ENCODE measurements at regions not wholly inside any gene's neighbourhood (a gene's known extent, or its start where the extent isn't known, plus 50 kb on each side); places are given as distances from the start of the nearest gene placed in this dataset.

DNA sequence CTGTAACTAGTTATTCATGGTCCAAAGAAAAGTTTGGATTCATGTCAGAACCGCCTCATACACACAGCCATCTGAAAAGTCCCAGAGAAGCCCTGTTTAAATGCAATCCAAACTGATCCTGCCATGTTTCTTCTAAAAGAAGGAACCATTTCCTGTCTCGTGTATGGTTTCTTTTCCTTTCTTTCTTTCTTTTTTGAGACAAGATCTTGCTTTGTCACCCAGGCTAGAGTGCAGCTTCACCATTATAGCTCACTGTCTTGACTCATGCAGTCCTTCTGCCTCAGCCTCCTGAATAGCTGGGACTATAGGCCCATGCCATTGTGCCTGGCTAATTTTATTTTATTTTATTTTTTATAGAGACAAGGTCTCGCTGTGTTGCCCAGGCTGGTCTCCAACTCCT is 77.4 kb upstream of the NSMCE3 start:
- Histone ChIP-seq H2BK15ac (ENCODE audit: low read depth, low read length) (no peak overlapping the region), H3K56ac (ENCODE audit: extremely low read depth, insufficient read depth, low read length) (no peak overlapping the region), H3K9me3 (ENCODE audit: control insufficient read depth, insufficient read depth, low read length) (no peaks in the 10 kb centered on the region), H3K27ac (ENCODE audit: insufficient read depth, low read length) (no peak overlapping the region), H3K9me1 (ENCODE audit: insufficient read depth, low read length) (no peaks in the 10 kb centered on the region), H3K23ac (ENCODE audit: low read depth, low read length) (no peak overlapping the region), H3K14ac (replicated peaks; ENCODE audit: low read depth, low read length) (no peak overlapping the region), H3K18ac (ENCODE audit: low read depth, low read length) (no peak overlapping the region), H2AFZ (replicated peaks; ENCODE audit: low read length, poor library complexity) (no peak overlapping the region), H2BK120ac (ENCODE audit: low read depth, low read length) (no peak overlapping the region), H3K27me3 (ENCODE audit: control insufficient read depth, insufficient read depth, low read length) (peaks cover 5% of the 10 kb centered on the region), H2BK5ac (ENCODE audit: low read depth, low read length, poor library complexity, severe bottlenecking) (no peak overlapping the region), H3K4me3 (ENCODE audit: insufficient read depth, low read depth, low read length) (no peak overlapping the region), H2AK5ac (ENCODE audit: low read depth, low read length) (no peak overlapping the region), H3K79me1 (ENCODE audit: low read depth in 1 of 2, low read length in 2 of 2) (no peaks in the 10 kb centered on the region), H3K4me1 (ENCODE audit: control insufficient read depth, insufficient read depth, low read length) (no peaks in the 10 kb centered on the region), H2BK20ac (ENCODE audit: low read depth, low read length) (no peak overlapping the region), H4K91ac (ENCODE audit: insufficient read depth, low read depth, low read length) (no peak overlapping the region), H2AK9ac (replicated peaks; ENCODE audit: low read depth, low read length, poor library complexity) (no peak overlapping the region), H4K8ac (ENCODE audit: low read depth in 2 of 2, low read length in 2 of 2) (no peak overlapping the region), H3K36me3 (ENCODE audit: control insufficient read depth, insufficient read depth, low read length) (no peaks in the 10 kb centered on the region), H3K9ac (ENCODE audit: low read depth, low read length) (no peak overlapping the region), H4K20me1 (ENCODE audit: insufficient read depth, low read length) (no peaks in the 10 kb centered on the region), H3K4me2 (ENCODE audit: low read depth, low read length) (no peak overlapping the region), H3K4ac (ENCODE audit: low read depth, low read length) (no peak overlapping the region), H4K5ac (ENCODE audit: low read depth, low read length) (no peak overlapping the region)
- ChIA-PET CTCF (no interaction called here), POLR2A (ENCODE audit: unreplicated experiment) (no interaction called here)
- TF ChIP-seq RCOR1 (IDR thresholded peaks at IDR 0.05; ENCODE audit: insufficient replicate concordance, low read length) (no peak), MXI1 (IDR thresholded peaks at IDR 0.05; ENCODE audit: borderline replicate concordance, low read depth, low read length) (no peak), CEBPB (IDR thresholded peaks at IDR 0.05; ENCODE audit: low read depth, low read length) (no peak), BHLHE40 (IDR thresholded peaks at IDR 0.05; ENCODE audit: low read depth, low read length) (no peak), FOS (IDR thresholded peaks at IDR 0.05; ENCODE audit: low read depth, low read length) (no peak), SMC3 (IDR thresholded peaks at IDR 0.05; ENCODE audit: low read depth, low read length) (no peak), MAZ (IDR thresholded peaks at IDR 0.05; ENCODE audit: borderline replicate concordance, low read depth, low read length) (no peak), RFX5 (IDR thresholded peaks at IDR 0.05; ENCODE audit: low read depth, low read length) (no peak), MAFK (IDR thresholded peaks at IDR 0.05; ENCODE audit: low read depth, low read length) (no peak), CHD1 (IDR thresholded peaks at IDR 0.05; ENCODE audit: low read depth, low read length) (no peak), POLR2A (IDR thresholded peaks at IDR 0.05; ENCODE audit: low read depth, low read length) (no peak), NFE2L2 (IDR thresholded peaks at IDR 0.05; ENCODE audit: low read depth, low read length) (no peak), RAD21 (IDR thresholded peaks at IDR 0.05; ENCODE audit: low read length) (no peak)
- TF ChIP-seq, protein P1, sequence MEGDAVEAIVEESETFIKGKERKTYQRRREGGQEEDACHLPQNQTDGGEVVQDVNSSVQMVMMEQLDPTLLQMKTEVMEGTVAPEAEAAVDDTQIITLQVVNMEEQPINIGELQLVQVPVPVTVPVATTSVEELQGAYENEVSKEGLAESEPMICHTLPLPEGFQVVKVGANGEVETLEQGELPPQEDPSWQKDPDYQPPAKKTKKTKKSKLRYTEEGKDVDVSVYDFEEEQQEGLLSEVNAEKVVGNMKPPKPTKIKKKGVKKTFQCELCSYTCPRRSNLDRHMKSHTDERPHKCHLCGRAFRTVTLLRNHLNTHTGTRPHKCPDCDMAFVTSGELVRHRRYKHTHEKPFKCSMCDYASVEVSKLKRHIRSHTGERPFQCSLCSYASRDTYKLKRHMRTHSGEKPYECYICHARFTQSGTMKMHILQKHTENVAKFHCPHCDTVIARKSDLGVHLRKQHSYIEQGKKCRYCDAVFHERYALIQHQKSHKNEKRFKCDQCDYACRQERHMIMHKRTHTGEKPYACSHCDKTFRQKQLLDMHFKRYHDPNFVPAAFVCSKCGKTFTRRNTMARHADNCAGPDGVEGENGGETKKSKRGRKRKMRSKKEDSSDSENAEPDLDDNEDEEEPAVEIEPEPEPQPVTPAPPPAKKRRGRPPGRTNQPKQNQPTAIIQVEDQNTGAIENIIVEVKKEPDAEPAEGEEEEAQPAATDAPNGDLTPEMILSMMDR (conservative IDR thresholded peaks at IDR 0.05; ENCODE audit: low read depth, low read length), result no peak
- TF ChIP-seq, protein P2, sequence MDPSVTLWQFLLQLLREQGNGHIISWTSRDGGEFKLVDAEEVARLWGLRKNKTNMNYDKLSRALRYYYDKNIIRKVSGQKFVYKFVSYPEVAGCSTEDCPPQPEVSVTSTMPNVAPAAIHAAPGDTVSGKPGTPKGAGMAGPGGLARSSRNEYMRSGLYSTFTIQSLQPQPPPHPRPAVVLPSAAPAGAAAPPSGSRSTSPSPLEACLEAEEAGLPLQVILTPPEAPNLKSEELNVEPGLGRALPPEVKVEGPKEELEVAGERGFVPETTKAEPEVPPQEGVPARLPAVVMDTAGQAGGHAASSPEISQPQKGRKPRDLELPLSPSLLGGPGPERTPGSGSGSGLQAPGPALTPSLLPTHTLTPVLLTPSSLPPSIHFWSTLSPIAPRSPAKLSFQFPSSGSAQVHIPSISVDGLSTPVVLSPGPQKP (IDR thresholded peaks at IDR 0.05; ENCODE audit: borderline replicate concordance, low read depth, low read length), result no peak
- TF ChIP-seq, protein P3, sequence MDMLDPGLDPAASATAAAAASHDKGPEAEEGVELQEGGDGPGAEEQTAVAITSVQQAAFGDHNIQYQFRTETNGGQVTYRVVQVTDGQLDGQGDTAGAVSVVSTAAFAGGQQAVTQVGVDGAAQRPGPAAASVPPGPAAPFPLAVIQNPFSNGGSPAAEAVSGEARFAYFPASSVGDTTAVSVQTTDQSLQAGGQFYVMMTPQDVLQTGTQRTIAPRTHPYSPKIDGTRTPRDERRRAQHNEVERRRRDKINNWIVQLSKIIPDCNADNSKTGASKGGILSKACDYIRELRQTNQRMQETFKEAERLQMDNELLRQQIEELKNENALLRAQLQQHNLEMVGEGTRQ (IDR thresholded peaks at IDR 0.05; ENCODE audit: low read depth, low read length), result no peak
- no peak for ATAC-seq (ENCODE audit: low read depth)
- intact Hi-C loops (cut with micrococcal nuclease) (no loop called here), dilution Hi-C loops (cut with HindIII; ENCODE audit: low sequenced_read_pairs, unreplicated experiment) (no loop called here), in situ Hi-C loops (cut with MboI; ENCODE audit: low sequenced_read_pairs) (no loop called here)
- BruUV-seq (replicated peaks), result no TSS peak
- DNase-seq, result no peak
- WGBS, 2 experiments (ENCODE audit: extremely low coverage in 2 of 2, insufficient read length in 1 of 2), result no CpG with 5 or more reads among the region's 3 CpGs
